ENCODE measurements at regions not wholly inside any gene's neighbourhood (a gene's known extent, or its start where the extent isn't known, plus 50 kb on each side); places are given as distances from the start of the nearest gene placed in this dataset.

- TF ChIP-seq, protein P1, sequence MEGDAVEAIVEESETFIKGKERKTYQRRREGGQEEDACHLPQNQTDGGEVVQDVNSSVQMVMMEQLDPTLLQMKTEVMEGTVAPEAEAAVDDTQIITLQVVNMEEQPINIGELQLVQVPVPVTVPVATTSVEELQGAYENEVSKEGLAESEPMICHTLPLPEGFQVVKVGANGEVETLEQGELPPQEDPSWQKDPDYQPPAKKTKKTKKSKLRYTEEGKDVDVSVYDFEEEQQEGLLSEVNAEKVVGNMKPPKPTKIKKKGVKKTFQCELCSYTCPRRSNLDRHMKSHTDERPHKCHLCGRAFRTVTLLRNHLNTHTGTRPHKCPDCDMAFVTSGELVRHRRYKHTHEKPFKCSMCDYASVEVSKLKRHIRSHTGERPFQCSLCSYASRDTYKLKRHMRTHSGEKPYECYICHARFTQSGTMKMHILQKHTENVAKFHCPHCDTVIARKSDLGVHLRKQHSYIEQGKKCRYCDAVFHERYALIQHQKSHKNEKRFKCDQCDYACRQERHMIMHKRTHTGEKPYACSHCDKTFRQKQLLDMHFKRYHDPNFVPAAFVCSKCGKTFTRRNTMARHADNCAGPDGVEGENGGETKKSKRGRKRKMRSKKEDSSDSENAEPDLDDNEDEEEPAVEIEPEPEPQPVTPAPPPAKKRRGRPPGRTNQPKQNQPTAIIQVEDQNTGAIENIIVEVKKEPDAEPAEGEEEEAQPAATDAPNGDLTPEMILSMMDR (IDR thresholded peaks at IDR 0.05 in 2 of 3, conservative IDR thresholded peaks at IDR 0.05 in 1 of 3; ENCODE audit: borderline replicate concordance in 1 of 3, insufficient read depth in 1 of 3, low read depth in 2 of 3, low read length in 2 of 3), result no peak
- TF ChIP-seq POLR2A (IDR thresholded peaks at IDR 0.05; ENCODE audit: borderline replicate concordance, extremely low read depth, insufficient read depth, insufficient read length) (no peak), EZH2 (IDR thresholded peaks at IDR 0.05) (no peak), CEBPB (IDR thresholded peaks at IDR 0.05; ENCODE audit: low read depth) (no peak), POLR2AphosphoS5 (IDR thresholded peaks at IDR 0.05; ENCODE audit: low read depth, low read length) (no peak), SRF (IDR thresholded peaks at IDR 0.05; ENCODE audit: low read depth) (no peak), TCF7L2 (IDR thresholded peaks at IDR 0.05; ENCODE audit: borderline replicate concordance, extremely low read depth, insufficient read depth, insufficient read length) (no peak)
- TF ChIP-seq, protein P2, sequence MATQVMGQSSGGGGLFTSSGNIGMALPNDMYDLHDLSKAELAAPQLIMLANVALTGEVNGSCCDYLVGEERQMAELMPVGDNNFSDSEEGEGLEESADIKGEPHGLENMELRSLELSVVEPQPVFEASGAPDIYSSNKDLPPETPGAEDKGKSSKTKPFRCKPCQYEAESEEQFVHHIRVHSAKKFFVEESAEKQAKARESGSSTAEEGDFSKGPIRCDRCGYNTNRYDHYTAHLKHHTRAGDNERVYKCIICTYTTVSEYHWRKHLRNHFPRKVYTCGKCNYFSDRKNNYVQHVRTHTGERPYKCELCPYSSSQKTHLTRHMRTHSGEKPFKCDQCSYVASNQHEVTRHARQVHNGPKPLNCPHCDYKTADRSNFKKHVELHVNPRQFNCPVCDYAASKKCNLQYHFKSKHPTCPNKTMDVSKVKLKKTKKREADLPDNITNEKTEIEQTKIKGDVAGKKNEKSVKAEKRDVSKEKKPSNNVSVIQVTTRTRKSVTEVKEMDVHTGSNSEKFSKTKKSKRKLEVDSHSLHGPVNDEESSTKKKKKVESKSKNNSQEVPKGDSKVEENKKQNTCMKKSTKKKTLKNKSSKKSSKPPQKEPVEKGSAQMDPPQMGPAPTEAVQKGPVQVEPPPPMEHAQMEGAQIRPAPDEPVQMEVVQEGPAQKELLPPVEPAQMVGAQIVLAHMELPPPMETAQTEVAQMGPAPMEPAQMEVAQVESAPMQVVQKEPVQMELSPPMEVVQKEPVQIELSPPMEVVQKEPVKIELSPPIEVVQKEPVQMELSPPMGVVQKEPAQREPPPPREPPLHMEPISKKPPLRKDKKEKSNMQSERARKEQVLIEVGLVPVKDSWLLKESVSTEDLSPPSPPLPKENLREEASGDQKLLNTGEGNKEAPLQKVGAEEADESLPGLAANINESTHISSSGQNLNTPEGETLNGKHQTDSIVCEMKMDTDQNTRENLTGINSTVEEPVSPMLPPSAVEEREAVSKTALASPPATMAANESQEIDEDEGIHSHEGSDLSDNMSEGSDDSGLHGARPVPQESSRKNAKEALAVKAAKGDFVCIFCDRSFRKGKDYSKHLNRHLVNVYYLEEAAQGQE (IDR thresholded peaks at IDR 0.05; ENCODE audit: low read depth), result no peak
Measured at GRCh38 chr15:61299075-61299763, 70.1 kb upstream of the RORA start.
